ENCODE measurements at regions not wholly inside any gene's neighbourhood (a gene's known extent, or its start where the extent isn't known, plus 50 kb on each side); places are given as distances from the start of the nearest gene placed in this dataset.

- TF ChIP-seq CTCF (IDR thresholded peaks at IDR 0.05), result no peak
- TF ChIP-seq POLR2AphosphoS5 (IDR thresholded peaks at IDR 0.05), result no peak
- no peak for TF ChIP-seq POLR2A (IDR thresholded peaks at IDR 0.05)
Measured at GRCh38 chr6:157769776-157770426, 53.1 kb upstream of the SNX9 start.
